NT2/D1 (cell line): ENCODE measurements at regions not wholly inside any gene's neighbourhood (a gene's known extent, or its start where the extent isn't known, plus 50 kb on each side); places are given as distances from the start of the nearest gene placed in this dataset.

ENCODE experiments used
- DNase-seq: peaks from one replicate; pipeline ENCODE4 v3.0.0-alpha.2; 2011; ENCODE audit warnings: low read depth, low spot score
- H3K27me3 ChIP-seq: 2 replicates; pipeline ENCODE4 v1.6.0; 2011; ENCODE audit warnings: mild to moderate bottlenecking; ENCODE audit not compliant: insufficient read length, insufficient read depth
- H3K36me3 ChIP-seq: 2 replicates; pipeline ENCODE4 v1.6.1; 2011; ENCODE audit warnings: mild to moderate bottlenecking, low read length, mixed read lengths; ENCODE audit not compliant: insufficient read depth, insufficient read length
- H3K4me1 ChIP-seq: 2 replicates; pipeline ENCODE4 v1.5.1; 2011; ENCODE audit not compliant: insufficient read depth, insufficient read length
- H3K4me3 ChIP-seq: 2 replicates; pipeline ENCODE4 v1.5.1; 2011; ENCODE audit warnings: low read depth; ENCODE audit not compliant: insufficient read length
- H3K9ac ChIP-seq: 2 replicates; pipeline ENCODE4 v1.6.0; 2011; ENCODE audit warnings: low read depth; ENCODE audit not compliant: insufficient read length
- H3K9me3 ChIP-seq: 2 replicates; pipeline ENCODE4 v1.5.1; 2011; ENCODE audit warnings: mild to moderate bottlenecking, low read length; ENCODE audit not compliant: insufficient read depth
- SUZ12 ChIP-seq: IDR thresholded peaks from 2 replicates; pipeline ENCODE4 v1.6.1; 2011; ENCODE audit not compliant: insufficient read length, insufficient read depth; ENCODE audit errors: extremely low read depth
- YY1 ChIP-seq: IDR thresholded peaks from 2 replicates; pipeline ENCODE4 v1.6.1; 2011; ENCODE audit not compliant: insufficient read length, insufficient read depth
- ZNF274 ChIP-seq: IDR thresholded peaks from 2 replicates; pipeline ENCODE4 v1.6.1; 2011; ENCODE audit warnings: mild to moderate bottlenecking, low read depth, low read length

DNA sequence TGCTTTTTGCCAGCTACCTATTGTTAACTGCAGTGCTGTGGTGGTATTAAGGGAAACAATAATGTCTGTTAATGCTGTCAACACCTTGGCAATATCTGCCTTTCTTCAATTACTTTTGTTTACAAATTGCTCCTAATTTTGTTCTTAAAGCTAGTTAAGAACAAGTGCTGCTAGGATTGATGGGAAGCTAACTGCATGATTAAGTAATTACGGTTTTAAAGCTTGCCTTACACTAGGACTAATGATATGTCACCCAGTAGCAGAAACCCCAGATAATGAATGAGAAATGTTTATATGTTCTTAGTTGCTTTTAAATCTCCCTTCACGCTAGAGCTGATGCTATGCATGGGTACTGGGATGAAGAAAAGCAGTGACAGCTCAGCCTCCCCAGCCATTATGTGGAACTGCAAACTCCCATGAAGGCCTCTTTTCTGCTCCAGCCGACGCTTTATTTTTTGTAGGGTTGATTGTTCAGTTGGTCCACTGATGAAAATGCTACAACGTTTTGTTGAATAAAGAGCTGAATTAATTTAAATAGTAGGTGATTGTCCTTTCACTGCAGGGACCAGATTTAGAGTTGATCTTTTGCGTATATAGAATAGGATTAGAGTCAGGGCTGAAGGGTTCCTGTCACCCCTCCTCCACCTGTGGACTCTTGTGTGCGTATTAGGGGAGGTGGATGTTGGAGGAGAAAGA is 610.5 kb downstream of the TFAP2B start:
- Histone ChIP-seq H3K9me3 (no peaks in the 10 kb centered on the region), H3K27me3 (no peaks in the 10 kb centered on the region), H3K4me3 (no peak overlapping the region), H3K4me1 (no peaks in the 10 kb centered on the region), H3K9ac (no peak overlapping the region), H3K36me3 (no peaks in the 10 kb centered on the region)
- no peak for TF ChIP-seq YY1
- no peak for TF ChIP-seq ZNF274
- DNase-seq = no peak

DNA sequence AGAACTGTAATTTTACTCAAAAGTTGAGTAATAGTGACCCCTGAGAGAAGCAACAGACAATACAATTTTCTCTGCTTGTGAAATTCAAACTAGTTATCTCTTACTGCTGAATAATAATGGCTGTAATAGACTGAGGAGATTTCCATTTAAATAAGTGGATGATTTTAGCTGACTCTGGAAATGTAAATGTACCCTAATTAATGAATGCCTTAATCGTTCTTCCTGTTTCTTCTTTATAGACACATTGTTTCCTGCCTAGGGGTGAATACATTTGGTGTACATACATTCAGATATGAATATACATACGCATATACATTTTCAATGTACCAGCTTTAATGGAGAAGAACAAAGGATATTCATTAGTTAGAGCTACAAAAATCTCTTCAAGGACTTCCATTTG is 611.9 kb downstream of the TFAP2B start:
- H3K9me3 ChIP-seq = no peaks in the 10 kb centered on the region
- no peaks in the 10 kb centered on the region for H3K36me3 ChIP-seq
- no peak for TF ChIP-seq SUZ12
- no peak for TF ChIP-seq ZNF274
- no peak for TF ChIP-seq YY1
- no peaks in the 10 kb centered on the region for H3K27me3 ChIP-seq
- DNase-seq = no peak
- H3K4me3 ChIP-seq = no peak overlapping the region
- no peak overlapping the region for H3K9ac ChIP-seq
- H3K4me1 ChIP-seq = no peaks in the 10 kb centered on the region

DNA sequence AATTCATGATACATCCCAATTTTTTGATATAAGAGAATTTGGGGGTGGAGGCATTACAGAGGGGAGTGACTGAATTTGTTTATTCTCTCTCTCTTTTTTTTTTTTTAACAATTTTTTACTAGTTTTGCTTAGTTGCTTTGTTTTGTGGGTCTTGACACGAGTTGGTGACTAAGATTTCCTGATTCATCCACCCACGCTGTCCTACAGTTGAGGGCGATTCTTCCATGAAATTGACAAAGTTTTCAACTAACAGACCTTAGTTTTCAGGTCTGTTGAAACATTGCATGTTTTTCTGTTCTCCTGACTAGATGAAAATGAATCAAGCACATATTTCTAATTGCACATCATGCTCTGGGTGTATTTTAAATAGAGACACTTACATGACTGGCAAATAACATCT is 613.8 kb downstream of the TFAP2B start:
- DNase-seq = no peak
- Histone ChIP-seq H3K27me3 (no peaks in the 10 kb centered on the region), H3K9me3 (no peaks in the 10 kb centered on the region), H3K9ac (no peak overlapping the region), H3K36me3 (no peaks in the 10 kb centered on the region), H3K4me3 (no peak overlapping the region), H3K4me1 (no peaks in the 10 kb centered on the region)
- TF ChIP-seq ZNF274 = no peak
- TF ChIP-seq YY1 = no peak
- no peak for TF ChIP-seq SUZ12

DNA sequence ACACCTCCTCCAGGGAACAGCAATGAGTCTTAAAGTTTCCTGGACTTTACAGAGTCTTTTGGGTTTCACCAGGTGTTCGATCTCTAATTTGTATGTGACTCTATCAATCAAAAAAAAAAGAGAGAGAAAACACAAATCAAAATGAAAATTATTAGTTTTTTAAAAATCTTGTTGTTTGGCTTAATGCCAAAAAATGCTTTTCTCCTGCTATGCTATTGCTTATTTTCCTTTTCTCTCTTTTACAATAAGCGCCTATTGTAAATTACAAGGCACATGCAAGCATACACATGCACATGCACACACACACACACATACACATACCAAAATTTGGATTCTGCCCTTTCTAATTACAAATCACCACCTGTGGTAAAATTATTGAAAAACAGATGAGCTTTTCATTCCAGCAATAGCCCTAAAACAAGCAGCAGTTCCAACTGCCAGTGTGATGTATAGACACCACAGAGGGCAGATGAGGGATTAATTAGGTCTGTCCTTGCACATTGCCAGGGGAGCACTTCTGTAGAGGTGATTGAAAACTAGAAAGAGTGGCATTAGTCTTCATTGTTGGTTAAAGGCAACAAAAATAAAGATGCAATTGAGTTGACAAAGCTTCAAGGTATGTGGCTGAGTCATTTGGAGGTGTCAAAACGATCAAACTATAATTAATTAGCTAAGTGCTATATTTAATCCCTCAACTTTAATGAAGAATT is 631.7 kb downstream of the TFAP2B start:
- H3K9ac ChIP-seq = no peak overlapping the region
- H3K4me3 ChIP-seq = no peak overlapping the region
- no peaks in the 10 kb centered on the region for H3K9me3 ChIP-seq
- no peaks in the 10 kb centered on the region for H3K36me3 ChIP-seq
- no peak for DNase-seq
- H3K4me1 ChIP-seq = no peaks in the 10 kb centered on the region
- H3K27me3 ChIP-seq = no peaks in the 10 kb centered on the region
- TF ChIP-seq SUZ12 (no peak), ZNF274 (no peak), YY1 (no peak)

DNA sequence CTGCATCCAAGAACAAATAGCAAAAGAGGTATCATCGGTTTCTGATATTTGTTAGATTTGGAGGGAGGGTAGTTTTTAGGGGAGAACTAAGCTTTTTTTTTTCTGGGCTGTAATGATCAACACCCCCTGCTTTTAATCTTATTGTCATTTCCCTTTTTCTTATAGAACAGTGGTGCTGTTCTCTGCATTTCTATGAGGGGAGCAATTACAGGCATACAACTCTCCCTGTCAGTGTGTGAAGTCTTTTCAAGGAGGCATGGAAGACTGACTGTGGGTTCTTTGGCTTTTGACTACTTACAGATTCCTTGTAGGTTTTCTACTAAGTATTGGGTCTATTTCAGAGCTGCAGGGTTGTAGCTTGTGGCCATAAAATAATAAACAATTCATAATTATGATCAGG is 632.3 kb downstream of the TFAP2B start:
- no peak for DNase-seq
- no peak overlapping the region for H3K9ac ChIP-seq
- no peaks in the 10 kb centered on the region for H3K36me3 ChIP-seq
- H3K4me1 ChIP-seq = no peaks in the 10 kb centered on the region
- H3K27me3 ChIP-seq = no peaks in the 10 kb centered on the region
- no peaks in the 10 kb centered on the region for H3K9me3 ChIP-seq
- no peak overlapping the region for H3K4me3 ChIP-seq
- TF ChIP-seq ZNF274 (no peak), SUZ12 (no peak), YY1 (no peak)

DNA sequence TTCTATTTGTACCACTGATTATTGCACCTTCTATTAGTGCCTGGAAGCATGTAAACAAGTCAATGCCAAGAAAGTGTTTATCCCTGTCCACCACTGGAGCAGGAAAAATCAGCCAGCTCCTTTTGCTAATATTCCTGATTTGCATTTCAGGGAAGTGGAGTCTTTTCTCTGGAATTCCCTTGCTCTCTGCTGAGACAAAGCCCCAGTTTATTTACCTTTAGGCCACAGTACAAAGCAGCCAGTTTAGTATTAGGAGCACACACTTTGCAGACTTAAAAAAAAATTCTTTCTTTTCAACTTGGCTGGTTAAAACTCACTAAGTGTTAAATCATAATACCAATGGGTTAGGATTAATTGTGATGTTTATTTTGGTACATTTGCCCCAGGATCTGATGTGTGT is 631.1 kb downstream of the PKHD1 start:
- DNase-seq = no peak
- Histone ChIP-seq H3K9me3 (no peaks in the 10 kb centered on the region), H3K4me3 (no peak overlapping the region), H3K9ac (no peak overlapping the region), H3K36me3 (no peaks in the 10 kb centered on the region), H3K27me3 (no peaks in the 10 kb centered on the region), H3K4me1 (no peaks in the 10 kb centered on the region)
- TF ChIP-seq YY1 (no peak), SUZ12 (no peak), ZNF274 (no peak)

DNA sequence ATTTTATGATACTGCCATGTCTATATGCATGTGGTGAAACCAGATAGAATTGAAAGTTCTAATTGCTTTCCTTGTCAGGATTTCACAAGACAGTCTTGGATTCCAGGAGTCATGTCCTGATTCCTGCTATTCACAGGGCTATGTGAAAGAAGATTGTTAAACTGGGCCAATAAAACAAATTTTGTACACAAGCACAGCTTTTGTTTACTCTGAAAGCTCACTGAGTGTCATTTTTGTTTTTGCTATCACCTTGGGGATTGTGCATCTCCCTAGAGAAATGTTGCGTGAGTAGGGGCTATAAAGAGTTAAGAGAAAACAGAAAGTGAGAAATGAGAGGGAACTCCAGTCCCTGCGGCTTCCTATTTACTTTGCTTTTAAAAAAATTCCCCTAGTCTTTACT is 627.5 kb downstream of the PKHD1 start:
- Histone ChIP-seq H3K9ac (no peak overlapping the region), H3K4me3 (no peak overlapping the region), H3K36me3 (no peaks in the 10 kb centered on the region), H3K4me1 (no peaks in the 10 kb centered on the region), H3K9me3 (no peaks in the 10 kb centered on the region), H3K27me3 (no peaks in the 10 kb centered on the region)
- no peak for TF ChIP-seq SUZ12
- TF ChIP-seq ZNF274 = no peak
- no peak for TF ChIP-seq YY1
- DNase-seq = no peak
